ENCODE measurements at regions not wholly inside any gene's neighbourhood (a gene's known extent, or its start where the extent isn't known, plus 50 kb on each side); places are given as distances from the start of the nearest gene placed in this dataset.

DNA sequence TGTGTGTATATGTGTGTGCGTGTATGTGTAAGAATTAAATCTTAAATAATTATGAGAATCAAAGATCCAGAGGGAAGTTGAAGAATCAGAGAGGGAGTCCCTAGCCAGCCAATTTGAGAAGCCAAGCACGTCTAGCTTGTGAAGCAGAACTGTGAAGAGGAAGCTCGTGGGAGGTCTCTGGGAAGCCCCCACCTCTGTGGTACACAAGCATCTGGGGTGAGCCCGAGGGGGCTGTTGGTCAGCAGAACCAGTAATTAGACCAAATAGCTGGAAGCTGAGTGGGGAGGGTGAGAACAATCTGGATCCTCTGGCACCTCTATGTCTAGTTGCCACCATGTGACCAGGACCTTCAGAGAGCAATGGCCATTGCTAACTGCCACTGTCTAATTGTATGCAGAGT is 162.7 kb upstream of the ADRA1D start:
- H2AFZ ChIP-seq (ENCODE audit: low read depth, low read length, poor library complexity, severe bottlenecking) = no peak overlapping the region
- ChIA-PET CTCF (no interaction called here), POLR2A (no interaction called here), RAD21 (ENCODE audit: low non-redundant PET in 1 of 2, low total read pairs in 2 of 2, uncharacterized antibody in 2 of 2, unreplicated experiment in 2 of 2) (no interaction called here)
- ATAC-seq (no peak), DNase-seq (ENCODE audit: low read depth, low spot score) (no peak)
- no peak overlapping the region for H3K27ac ChIP-seq (ENCODE audit: low read depth, low read length)
- no peaks in the 10 kb centered on the region for H4K20me1 ChIP-seq (ENCODE audit: insufficient read depth)
- H3K79me2 ChIP-seq (ENCODE audit: insufficient read depth, low read length) = no peaks in the 10 kb centered on the region
- no TSS peak for BruUV-seq (replicated peaks)
- H3K36me3 ChIP-seq (ENCODE audit: control insufficient read depth in 1 of 2, insufficient read depth in 2 of 2, low read length in 2 of 2) = no peaks in the 10 kb centered on the region
- no peaks in the 10 kb centered on the region for H3K9me2 ChIP-seq (ENCODE audit: insufficient read depth)
- H3K4me2 ChIP-seq (ENCODE audit: low read length) = no peak overlapping the region
- H3K9ac ChIP-seq (ENCODE audit: low read length) = no peak overlapping the region
- no peaks in the 10 kb centered on the region for H3K9me3 ChIP-seq (ENCODE audit: control insufficient read depth in 1 of 2, insufficient read depth in 1 of 2, low read depth in 1 of 2, low read length in 2 of 2)
- intact Hi-C loops (cut with micrococcal nuclease) = no loop called here
- peaks cover 4 to 7% of the 10 kb centered on the region in 2 experiments for H3K4me1 ChIP-seq (ENCODE audit: control insufficient read depth in 1 of 2, insufficient read depth in 2 of 2, low read length in 2 of 2)
- H3K27me3 ChIP-seq (ENCODE audit: insufficient read depth, low read length) = no peaks in the 10 kb centered on the region
- TF ChIP-seq MAX (IDR thresholded peaks at IDR 0.05) (no peak), CBX3 (IDR thresholded peaks at IDR 0.05; ENCODE audit: low read depth) (no peak), SIN3A (IDR thresholded peaks at IDR 0.05; ENCODE audit: low read depth) (no peak), CEBPB (IDR thresholded peaks at IDR 0.05; ENCODE audit: low read depth) (no peak), ATF3 (IDR thresholded peaks at IDR 0.05) (no peak), JUND (IDR thresholded peaks at IDR 0.05) (no peak), EZH2 (IDR thresholded peaks at IDR 0.05) (no peak), EZH2phosphoT487 (IDR thresholded peaks at IDR 0.05; ENCODE audit: borderline replicate concordance) (no peak), ZFX (IDR thresholded peaks at IDR 0.05) (no peak), TCF7L2 (IDR thresholded peaks at IDR 0.05; ENCODE audit: borderline replicate concordance, extremely low read depth, insufficient read depth, insufficient read length) (no peak), ELF1 (IDR thresholded peaks at IDR 0.05; ENCODE audit: borderline replicate concordance, low read depth) (no peak), FOSL1 (IDR thresholded peaks at IDR 0.05; ENCODE audit: low read depth) (no peak)
- TF ChIP-seq, protein P1, sequence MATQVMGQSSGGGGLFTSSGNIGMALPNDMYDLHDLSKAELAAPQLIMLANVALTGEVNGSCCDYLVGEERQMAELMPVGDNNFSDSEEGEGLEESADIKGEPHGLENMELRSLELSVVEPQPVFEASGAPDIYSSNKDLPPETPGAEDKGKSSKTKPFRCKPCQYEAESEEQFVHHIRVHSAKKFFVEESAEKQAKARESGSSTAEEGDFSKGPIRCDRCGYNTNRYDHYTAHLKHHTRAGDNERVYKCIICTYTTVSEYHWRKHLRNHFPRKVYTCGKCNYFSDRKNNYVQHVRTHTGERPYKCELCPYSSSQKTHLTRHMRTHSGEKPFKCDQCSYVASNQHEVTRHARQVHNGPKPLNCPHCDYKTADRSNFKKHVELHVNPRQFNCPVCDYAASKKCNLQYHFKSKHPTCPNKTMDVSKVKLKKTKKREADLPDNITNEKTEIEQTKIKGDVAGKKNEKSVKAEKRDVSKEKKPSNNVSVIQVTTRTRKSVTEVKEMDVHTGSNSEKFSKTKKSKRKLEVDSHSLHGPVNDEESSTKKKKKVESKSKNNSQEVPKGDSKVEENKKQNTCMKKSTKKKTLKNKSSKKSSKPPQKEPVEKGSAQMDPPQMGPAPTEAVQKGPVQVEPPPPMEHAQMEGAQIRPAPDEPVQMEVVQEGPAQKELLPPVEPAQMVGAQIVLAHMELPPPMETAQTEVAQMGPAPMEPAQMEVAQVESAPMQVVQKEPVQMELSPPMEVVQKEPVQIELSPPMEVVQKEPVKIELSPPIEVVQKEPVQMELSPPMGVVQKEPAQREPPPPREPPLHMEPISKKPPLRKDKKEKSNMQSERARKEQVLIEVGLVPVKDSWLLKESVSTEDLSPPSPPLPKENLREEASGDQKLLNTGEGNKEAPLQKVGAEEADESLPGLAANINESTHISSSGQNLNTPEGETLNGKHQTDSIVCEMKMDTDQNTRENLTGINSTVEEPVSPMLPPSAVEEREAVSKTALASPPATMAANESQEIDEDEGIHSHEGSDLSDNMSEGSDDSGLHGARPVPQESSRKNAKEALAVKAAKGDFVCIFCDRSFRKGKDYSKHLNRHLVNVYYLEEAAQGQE (IDR thresholded peaks at IDR 0.05; ENCODE audit: low read depth) = no peak
- TF ChIP-seq, protein P2, sequence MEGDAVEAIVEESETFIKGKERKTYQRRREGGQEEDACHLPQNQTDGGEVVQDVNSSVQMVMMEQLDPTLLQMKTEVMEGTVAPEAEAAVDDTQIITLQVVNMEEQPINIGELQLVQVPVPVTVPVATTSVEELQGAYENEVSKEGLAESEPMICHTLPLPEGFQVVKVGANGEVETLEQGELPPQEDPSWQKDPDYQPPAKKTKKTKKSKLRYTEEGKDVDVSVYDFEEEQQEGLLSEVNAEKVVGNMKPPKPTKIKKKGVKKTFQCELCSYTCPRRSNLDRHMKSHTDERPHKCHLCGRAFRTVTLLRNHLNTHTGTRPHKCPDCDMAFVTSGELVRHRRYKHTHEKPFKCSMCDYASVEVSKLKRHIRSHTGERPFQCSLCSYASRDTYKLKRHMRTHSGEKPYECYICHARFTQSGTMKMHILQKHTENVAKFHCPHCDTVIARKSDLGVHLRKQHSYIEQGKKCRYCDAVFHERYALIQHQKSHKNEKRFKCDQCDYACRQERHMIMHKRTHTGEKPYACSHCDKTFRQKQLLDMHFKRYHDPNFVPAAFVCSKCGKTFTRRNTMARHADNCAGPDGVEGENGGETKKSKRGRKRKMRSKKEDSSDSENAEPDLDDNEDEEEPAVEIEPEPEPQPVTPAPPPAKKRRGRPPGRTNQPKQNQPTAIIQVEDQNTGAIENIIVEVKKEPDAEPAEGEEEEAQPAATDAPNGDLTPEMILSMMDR (IDR thresholded peaks at IDR 0.05 in 2 of 3, conservative IDR thresholded peaks at IDR 0.05 in 1 of 3; ENCODE audit: borderline replicate concordance in 1 of 3, insufficient read depth in 1 of 3, low read depth in 2 of 3, low read length in 2 of 3) = no peak
- H3K4me3 ChIP-seq (replicated peaks in 1 of 2; ENCODE audit: low read depth in 1 of 2, low read length in 2 of 2) = no peak overlapping the region
